IMR-90 (cell line): ENCODE measurements at regions not wholly inside any gene's neighbourhood (a gene's known extent, or its start where the extent isn't known, plus 50 kb on each side); places are given as distances from the start of the nearest gene placed in this dataset.

Experiments
- BHLHE40 ChIP-seq: fragments of 150-350 bp; IDR thresholded peaks from 2 replicates; pipeline ENCODE4 v1.6.1; 2016; ENCODE audit warnings: mild to moderate bottlenecking, low read depth, low read length
- CEBPB ChIP-seq: IDR thresholded peaks from 2 replicates; pipeline ENCODE4 v1.6.1; 2012; ENCODE audit warnings: low read depth, low read length, improper control_type of control experiment
- CTCF ChIP-seq: conservative IDR thresholded peaks from 2 replicates; pipeline ENCODE4 v1.5.1; 2012; ENCODE audit warnings: mild to moderate bottlenecking, low read depth, low read length, improper control_type of control experiment
- ELK1 ChIP-seq: fragments of 150-350 bp; IDR thresholded peaks from 2 replicates; pipeline ENCODE4 v1.6.1; 2016; ENCODE audit warnings: low read depth, mild to moderate bottlenecking, low read length, moderate library complexity, borderline replicate concordance
- FOS ChIP-seq: fragments of 150-350 bp; IDR thresholded peaks from 2 replicates; pipeline ENCODE4 v1.6.1; 2016; ENCODE audit warnings: low read depth, low read length
- MAFK ChIP-seq: IDR thresholded peaks from 2 replicates; pipeline ENCODE4 v1.6.1; 2012; ENCODE audit warnings: low read depth, low read length, improper control_type of control experiment
- POLR2A ChIP-seq: IDR thresholded peaks from 2 replicates; pipeline ENCODE4 v1.6.1; 2012; ENCODE audit warnings: mild to moderate bottlenecking, low read depth, low read length
- RAD21 ChIP-seq: IDR thresholded peaks from 2 replicates; pipeline ENCODE4 v1.6.1; 2012; ENCODE audit warnings: low read length, improper control_type of control experiment
- RCOR1 ChIP-seq: IDR thresholded peaks from 2 replicates; pipeline ENCODE4 v1.6.1; 2012; ENCODE audit warnings: mild to moderate bottlenecking, low read length, improper control_type of control experiment; ENCODE audit not compliant: insufficient replicate concordance
- RFX5 ChIP-seq: IDR thresholded peaks from 2 replicates; pipeline ENCODE4 v1.8.0; 2012; ENCODE audit warnings: low read depth, mild to moderate bottlenecking, low read length, moderate library complexity

- TF ChIP-seq POLR2A: no peak
- TF ChIP-seq CTCF: no peak
- no peak for TF ChIP-seq ELK1
- no peak for TF ChIP-seq BHLHE40
- TF ChIP-seq FOS: no peak
- TF ChIP-seq RFX5: no peak
- no peak for TF ChIP-seq RAD21
- TF ChIP-seq CEBPB: no peak
- no peak for TF ChIP-seq MAFK
- TF ChIP-seq RCOR1: no peak
Measured at GRCh38 chr6:106849120-106849519, 125.4 kb downstream of the CD24 start.
